Fibroblast of mammary gland (primary cell): ENCODE measurements at regions not wholly inside any gene's neighbourhood (a gene's known extent, or its start where the extent isn't known, plus 50 kb on each side); places are given as distances from the start of the nearest gene placed in this dataset.
"Not testable (repeated sequence)": the region's sequence is repeated elsewhere in the genome, so short reads cannot be mapped to it uniquely, and the experiment has no call there.

Source experiments
- DNase-seq: peaks from one replicate; pipeline ENCODE4 v3.0.0-alpha.2; 2010; ENCODE audit warnings: low read depth
- H3K4me3 ChIP-seq: 2 replicates; pipeline ENCODE4 v1.5.1; 2011; ENCODE audit warnings: low read depth, mild to moderate bottlenecking, low read length, moderate library complexity; ENCODE audit not compliant: control insufficient read depth
- TF ChIP-seq, protein P1 (sequence below): conservative IDR thresholded peaks from 2 replicates; pipeline ENCODE4 v1.5.1; 2011; ENCODE audit warnings: low read depth, low read length, inconsistent platforms; ENCODE audit not compliant: control insufficient read depth, insufficient read depth

DNA sequence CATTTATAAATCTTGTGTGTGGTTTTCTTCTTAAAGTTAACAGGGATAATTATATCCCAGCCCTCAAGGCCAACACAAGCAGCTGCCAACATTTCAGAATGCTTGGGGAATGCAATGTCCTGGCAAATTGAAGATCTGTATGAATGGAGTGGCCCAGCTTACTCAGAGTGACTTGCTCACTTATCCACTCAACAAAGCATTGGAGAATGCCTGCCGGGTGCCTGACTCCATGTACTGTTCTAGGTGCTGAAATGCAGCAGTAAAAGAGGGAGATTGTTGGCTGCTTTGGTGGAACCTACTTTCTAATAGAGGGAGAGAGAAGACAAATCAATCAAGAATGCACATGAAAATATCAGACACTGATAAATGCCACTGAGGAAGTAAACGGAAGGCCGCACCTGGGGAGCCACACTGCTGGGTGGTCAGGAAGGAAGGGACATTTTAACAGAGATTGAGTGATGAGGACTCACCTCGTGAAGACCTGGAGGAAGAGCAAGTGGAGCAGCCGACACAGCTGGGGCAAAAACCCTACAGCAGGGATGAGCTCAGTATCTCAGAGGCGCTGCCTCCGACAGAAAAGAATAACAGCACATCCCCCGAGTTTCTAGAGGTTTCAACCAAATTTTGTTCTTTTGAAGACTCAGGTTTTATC is 61.2 kb upstream of the VASH1 start:
- DNase-seq, result no peak
- TF ChIP-seq, protein P1, sequence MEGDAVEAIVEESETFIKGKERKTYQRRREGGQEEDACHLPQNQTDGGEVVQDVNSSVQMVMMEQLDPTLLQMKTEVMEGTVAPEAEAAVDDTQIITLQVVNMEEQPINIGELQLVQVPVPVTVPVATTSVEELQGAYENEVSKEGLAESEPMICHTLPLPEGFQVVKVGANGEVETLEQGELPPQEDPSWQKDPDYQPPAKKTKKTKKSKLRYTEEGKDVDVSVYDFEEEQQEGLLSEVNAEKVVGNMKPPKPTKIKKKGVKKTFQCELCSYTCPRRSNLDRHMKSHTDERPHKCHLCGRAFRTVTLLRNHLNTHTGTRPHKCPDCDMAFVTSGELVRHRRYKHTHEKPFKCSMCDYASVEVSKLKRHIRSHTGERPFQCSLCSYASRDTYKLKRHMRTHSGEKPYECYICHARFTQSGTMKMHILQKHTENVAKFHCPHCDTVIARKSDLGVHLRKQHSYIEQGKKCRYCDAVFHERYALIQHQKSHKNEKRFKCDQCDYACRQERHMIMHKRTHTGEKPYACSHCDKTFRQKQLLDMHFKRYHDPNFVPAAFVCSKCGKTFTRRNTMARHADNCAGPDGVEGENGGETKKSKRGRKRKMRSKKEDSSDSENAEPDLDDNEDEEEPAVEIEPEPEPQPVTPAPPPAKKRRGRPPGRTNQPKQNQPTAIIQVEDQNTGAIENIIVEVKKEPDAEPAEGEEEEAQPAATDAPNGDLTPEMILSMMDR, result no peak
- no peak overlapping the region for H3K4me3 ChIP-seq

DNA sequence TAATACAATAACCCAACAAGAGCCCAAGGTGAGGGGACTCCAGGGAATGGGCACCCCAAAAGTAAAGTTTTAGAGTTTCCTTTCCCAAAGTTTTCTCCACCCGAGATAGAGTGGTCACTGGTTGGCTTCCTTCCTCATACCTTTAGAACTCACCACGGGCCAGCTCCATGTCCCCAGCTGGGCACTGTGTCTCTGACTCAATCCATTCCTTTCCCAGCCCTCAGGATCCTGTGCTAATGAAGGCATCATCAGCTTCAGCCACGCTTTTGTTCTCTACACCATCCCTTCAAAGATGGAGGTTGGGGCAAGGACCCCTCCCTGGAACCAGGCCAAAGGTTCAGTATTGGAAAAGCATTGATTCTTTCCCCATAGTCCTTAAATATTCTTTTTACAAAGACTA is 59.8 kb upstream of the VASH1 start:
- no peak overlapping the region for H3K4me3 ChIP-seq
- TF ChIP-seq, protein P1, result no peak
- no peak for DNase-seq

DNA sequence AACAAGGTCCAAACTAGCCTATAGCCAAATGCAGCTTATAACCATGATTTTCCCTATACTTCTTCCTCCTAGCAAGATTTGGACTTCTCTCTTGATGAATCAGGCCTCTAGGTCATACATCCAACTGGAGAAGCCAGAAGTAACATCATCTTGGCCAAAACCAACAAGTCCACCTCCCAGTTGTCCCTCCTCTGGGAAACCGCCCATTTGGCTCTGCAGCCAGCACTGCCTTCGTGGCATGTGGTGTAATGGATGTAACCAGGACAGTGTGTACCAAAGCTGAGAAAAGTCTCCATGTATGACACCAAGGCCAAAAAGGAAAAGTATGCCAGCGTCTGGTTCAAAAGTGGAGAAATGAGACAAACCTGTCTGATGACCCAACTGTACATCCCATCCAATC is 59.3 kb upstream of the VASH1 start:
- peak; percentile 61 for DNase-seq
- TF ChIP-seq, protein P1, result no peak
- H3K4me3 ChIP-seq, result no peak overlapping the region

DNA sequence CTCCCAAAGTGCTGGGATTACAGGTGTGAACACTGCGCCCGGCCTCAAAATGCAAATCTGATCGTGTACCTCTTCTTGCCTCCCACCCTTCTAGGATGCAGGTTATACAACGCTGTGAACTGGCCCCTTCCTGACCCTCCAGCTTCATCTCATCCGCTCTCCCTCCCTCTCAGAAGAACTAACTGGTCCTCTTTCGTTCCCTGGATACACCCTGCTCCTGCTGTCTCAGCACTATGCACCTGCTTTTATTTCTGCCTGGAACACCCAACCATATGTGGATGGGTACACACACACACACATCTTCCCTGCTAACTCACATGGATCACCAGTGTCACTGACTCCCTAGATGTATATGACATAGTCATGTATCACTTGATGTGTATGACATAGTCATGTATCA is 56.1 kb upstream of the VASH1 start:
- no peak for DNase-seq
- TF ChIP-seq, protein P1, result no peak
- H3K4me3 ChIP-seq, result no peak overlapping the region

DNA sequence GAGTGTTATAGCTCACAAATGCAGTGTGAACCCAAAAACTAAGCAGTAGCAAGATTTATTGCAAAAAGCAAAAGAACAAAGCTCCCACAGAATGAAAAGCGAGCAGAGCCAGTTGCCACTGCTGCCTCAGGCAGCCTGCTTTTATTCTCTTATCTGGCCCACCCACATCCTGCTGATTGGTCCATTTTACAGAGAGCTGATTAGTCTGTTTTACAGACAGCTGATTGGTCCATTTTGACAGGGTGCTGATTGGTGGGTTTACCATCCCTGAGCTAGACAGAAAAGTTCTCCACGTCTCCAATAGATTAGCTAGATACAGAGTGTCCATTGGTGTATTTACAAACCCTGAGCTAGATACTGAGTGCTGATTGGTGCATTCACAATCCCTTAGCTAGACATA is 55.1 kb upstream of the VASH1 start:
- DNase-seq, H3K4me3 ChIP-seq: not testable (repeated sequence)

DNA sequence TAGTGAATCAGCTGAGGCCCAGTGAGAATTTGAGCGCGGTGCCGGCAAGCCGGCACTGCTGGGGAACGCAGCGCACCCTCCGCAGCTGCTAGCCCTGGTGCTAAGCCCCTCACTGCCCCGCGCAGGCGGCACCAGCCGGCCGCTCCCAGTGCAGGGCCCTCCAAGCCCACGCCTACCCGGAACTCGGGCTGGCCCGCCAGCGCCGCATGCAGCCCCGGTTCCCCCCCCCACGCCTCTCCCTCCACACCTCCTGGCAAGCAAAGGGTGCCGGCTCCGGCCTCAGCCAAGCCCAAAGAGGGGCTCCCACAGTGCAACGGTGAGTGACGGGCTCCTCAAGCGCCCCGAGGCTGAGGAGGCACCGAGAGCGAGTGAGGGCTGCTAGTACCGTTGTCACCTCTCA is 54.5 kb upstream of the VASH1 start:
- no peak overlapping the region for H3K4me3 ChIP-seq
- no peak for DNase-seq
- TF ChIP-seq, protein P1, result no peak

DNA sequence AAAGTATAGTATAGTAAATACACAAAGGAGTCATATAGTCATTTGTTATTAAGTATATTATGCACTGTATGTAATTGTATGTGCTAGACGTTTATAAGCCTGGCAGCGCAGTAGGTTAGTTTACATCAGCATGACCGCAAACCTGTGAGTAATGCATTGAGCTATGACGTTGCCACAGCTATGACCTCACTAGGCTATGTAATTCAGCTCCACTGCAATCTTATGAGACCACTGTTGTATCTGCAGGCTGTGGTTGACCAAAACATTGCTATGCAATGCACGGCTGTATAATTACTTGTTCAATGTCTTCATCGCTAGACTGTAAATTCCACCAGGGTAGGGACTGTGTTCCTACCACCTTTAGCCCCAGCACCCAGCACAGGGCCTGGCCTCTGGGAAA is 53.2 kb upstream of the VASH1 start:
- TF ChIP-seq, protein P1, result no peak
- H3K4me3 ChIP-seq, result no peak overlapping the region
- peak; percentile 33 for DNase-seq
